SJCRH30 (cell line): ENCODE measurements at regions not wholly inside any gene's neighbourhood (a gene's known extent, or its start where the extent isn't known, plus 50 kb on each side); places are given as distances from the start of the nearest gene placed in this dataset.

Experiments used
- DNase-seq, 2 experiments: peaks; one replicate each; pipeline ENCODE4 v3.0.0-alpha.2; 2015 to 2020
- H3K27ac ChIP-seq: fragments of 250-450 bp; sonication (Bioruptor Pico); 2 replicates; pipeline ENCODE4 v1.5.1; 2020; ENCODE audit warnings: mild to moderate bottlenecking, moderate library complexity
- H3K27me3 ChIP-seq: fragments of 250-450 bp; sonication (Bioruptor Pico); 2 replicates; pipeline ENCODE4 v1.5.1; 2020; ENCODE audit warnings: mild to moderate bottlenecking, moderate library complexity
- H3K36me3 ChIP-seq: fragments of 250-450 bp; sonication (Bioruptor Pico); 2 replicates; pipeline ENCODE4 v1.5.1; 2020; ENCODE audit warnings: mild to moderate bottlenecking, moderate library complexity
- H3K4me1 ChIP-seq: fragments of 250-450 bp; sonication (Bioruptor Pico); 2 replicates; pipeline ENCODE4 v1.5.1; 2020; ENCODE audit warnings: mild to moderate bottlenecking, moderate library complexity
- H3K4me3 ChIP-seq: fragments of 250-450 bp; sonication (Bioruptor Pico); 2 replicates; pipeline ENCODE4 v1.5.1; 2020; ENCODE audit warnings: mild to moderate bottlenecking, moderate library complexity
- H3K9me3 ChIP-seq: fragments of 250-450 bp; sonication (Bioruptor Pico); replicated peaks from 2 replicates; pipeline ENCODE4 v1.5.1; 2020; ENCODE audit warnings: mild to moderate bottlenecking, moderate library complexity

GRCh38 chrX:151859481-151859880, 53.2 kb upstream of the MAGEA4 start:
- H3K4me3 ChIP-seq = no peak overlapping the region
- no peak for DNase-seq
- no peaks in the 10 kb centered on the region for H3K36me3 ChIP-seq
- no peaks in the 10 kb centered on the region for H3K27me3 ChIP-seq
- no peaks in the 10 kb centered on the region for H3K9me3 ChIP-seq
- no peaks in the 10 kb centered on the region for H3K4me1 ChIP-seq
- H3K27ac ChIP-seq = no peak overlapping the region

- no peaks in the 10 kb centered on the region for H3K36me3 ChIP-seq
- no peak for DNase-seq
- no peaks in the 10 kb centered on the region for H3K4me1 ChIP-seq
- no peaks in the 10 kb centered on the region for H3K27me3 ChIP-seq
- H3K27ac ChIP-seq = no peak overlapping the region
- no peaks in the 10 kb centered on the region for H3K9me3 ChIP-seq
- H3K4me3 ChIP-seq = no peak overlapping the region
These were observed 51.9 kb upstream of the MAGEA4 start for GRCh38 chrX:151860827-151861226.
